ENCODE measurements at regions not wholly inside any gene's neighbourhood (a gene's known extent, or its start where the extent isn't known, plus 50 kb on each side); places are given as distances from the start of the nearest gene placed in this dataset.
"Not testable (repeated sequence)": the region's sequence is repeated elsewhere in the genome, so short reads cannot be mapped to it uniquely, and the experiment has no call there.

DNA sequence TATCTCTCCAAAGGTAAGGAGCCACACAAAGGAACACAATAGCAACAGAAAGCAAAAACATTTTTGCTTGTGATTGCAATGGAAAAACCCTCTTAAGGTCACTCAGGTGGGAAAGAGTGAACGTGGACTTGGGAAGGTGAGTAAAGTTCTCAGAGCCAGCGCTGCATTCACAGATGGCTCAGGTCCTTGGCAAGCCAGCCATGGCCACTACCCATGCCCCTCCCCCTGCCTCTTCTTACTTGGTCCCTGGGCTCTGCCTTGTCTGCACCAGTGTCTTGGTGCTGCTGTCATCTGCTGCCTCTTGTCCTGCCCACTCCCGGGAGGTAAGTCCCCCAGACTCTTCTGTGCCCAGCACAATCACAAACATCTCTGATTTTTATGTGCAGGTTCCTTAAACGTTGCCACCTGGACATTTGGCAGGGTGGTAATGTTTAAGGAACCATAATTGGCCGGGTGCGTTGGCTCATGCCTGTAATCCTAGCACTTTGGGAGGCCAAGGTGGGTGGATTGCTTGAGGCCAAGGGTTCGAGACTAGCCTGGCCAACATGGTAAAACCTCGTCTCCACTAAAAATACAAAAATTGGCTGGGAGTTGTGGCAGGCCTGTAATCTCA, 74.6 kb downstream of the FEM1C start:
- in situ Hi-C loops (cut with HindIII; ENCODE audit: low pct_unique_long_range_greater_than_20kb, low sequenced_read_pairs), result no loop called here
- DNase-seq (ENCODE audit: low read depth), result no peak

DNA sequence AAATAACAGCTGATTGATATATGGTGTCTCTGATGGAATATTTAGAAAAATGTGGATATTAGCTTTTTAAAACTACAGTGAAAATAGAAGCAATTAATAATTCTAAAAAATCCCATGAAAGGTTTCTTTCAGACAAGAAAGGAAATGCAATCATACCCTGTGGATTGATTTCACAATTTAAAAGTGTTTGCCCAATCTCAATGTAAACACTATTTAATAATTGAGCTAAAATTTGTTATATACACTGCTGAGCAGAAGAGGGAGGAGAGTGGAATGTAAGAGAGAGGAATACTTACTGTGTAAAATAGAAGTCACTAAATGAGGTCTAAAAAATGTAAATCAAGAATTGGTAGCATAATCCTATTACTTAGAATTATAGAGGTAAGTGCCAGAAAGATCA, 76.9 kb downstream of the FEM1C start:
- in situ Hi-C loops (cut with HindIII; ENCODE audit: low pct_unique_long_range_greater_than_20kb, low sequenced_read_pairs), result no loop called here
- no peak for DNase-seq (ENCODE audit: low read depth)

DNA sequence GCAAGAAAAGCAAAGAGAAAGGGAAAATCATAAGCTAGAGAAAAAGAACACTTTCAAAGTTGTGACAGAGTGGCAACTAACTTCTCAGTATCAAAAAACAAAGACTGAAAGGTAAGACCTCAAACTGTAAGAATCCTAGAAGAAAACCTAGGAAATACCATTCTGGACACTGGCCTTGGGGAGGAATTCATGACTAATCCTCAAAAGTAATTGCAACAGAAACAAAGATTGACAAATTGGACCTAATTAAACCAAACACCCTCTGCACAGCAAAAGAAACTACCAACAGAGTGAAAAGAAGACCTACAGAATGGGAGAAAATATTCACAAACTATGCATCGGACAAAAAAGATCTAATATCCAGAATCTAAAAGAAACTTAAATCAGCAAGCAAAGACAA, 79.1 kb downstream of the FEM1C start:
- in situ Hi-C loops (cut with HindIII; ENCODE audit: low pct_unique_long_range_greater_than_20kb, low sequenced_read_pairs), result no loop called here
- DNase-seq (ENCODE audit: low read depth), result no peak

DNA sequence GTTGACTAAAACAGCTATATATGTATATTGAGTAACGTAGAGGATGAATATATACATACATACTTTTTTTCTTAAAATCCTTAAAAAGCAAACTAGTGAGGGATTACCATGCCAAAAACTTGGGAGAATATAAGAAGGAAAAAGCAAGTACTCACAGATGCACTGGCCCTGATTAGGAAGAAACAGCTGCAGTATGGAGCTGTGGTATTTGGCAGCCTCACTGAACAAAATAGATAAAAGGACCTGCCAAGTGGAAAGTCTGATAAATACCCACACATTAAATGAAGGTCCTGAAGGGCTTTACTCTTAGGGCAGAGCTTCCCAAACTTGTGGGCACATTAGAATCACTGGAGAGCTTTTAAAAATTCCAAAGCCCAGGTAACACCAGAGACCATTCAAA, 80.6 kb downstream of the FEM1C start:
- no peak for DNase-seq (ENCODE audit: low read depth)
- in situ Hi-C loops (cut with HindIII; ENCODE audit: low pct_unique_long_range_greater_than_20kb, low sequenced_read_pairs), result no loop called here

DNA sequence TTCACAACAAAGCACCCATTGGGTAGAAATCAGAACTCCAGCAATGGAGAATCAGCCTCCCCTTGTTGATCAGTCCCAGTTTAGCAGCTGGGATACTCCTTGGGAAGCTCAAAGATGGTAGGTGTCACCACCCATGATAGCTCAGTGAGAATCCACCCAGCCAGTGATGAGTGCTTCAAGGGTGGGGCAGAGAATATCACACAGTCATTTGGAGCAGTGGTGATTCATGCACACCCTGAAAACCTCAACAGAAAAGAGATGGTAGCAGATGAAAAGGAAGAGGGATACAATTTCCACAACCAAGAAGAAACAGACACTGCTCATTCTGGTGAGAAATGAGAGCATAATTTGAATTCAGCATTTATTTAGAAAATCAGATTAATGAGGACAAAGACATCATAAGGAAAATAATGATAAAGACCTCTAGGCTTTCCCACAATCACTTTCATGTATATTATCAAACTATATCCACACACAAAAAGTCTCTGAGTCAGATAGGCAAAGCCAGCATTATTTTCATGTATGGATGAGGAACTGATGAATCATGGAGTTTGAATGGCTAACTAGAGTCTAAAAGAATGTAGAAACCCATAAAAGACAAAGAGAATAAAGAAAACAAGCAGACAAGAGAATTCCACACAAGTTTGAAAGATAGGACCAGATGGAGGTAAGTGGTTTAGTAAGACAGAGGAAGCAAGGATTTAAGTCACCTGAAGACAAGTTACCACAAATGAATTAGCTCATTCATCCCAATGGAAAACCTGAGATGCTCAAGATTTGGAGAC, 82.9 kb downstream of the FEM1C start:
- in situ Hi-C loops (cut with HindIII; ENCODE audit: low pct_unique_long_range_greater_than_20kb, low sequenced_read_pairs), result no loop called here
- DNase-seq (ENCODE audit: low read depth), result peak; percentile 69

DNA sequence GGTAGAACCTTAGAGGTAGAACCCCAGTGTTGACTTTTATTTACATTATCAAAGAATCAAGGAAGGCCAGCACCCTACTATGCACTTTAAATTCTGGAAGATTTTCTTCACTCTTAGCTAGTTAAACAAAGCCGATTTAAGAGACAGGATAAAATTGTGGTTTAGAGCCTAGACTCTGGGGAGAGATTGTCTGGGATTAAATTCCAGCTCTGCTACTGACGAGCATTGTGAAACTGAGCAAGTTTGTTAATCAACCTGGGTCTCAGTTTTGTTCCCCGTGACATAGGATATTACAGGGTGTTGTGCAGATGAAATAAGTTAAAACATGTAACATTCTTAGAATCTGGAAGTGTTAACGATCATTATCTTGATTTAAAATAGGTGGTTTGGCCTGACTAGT, 83.5 kb downstream of the FEM1C start:
- in situ Hi-C loops (cut with HindIII; ENCODE audit: low pct_unique_long_range_greater_than_20kb, low sequenced_read_pairs), result no loop called here
- no peak for DNase-seq (ENCODE audit: low read depth)

DNA sequence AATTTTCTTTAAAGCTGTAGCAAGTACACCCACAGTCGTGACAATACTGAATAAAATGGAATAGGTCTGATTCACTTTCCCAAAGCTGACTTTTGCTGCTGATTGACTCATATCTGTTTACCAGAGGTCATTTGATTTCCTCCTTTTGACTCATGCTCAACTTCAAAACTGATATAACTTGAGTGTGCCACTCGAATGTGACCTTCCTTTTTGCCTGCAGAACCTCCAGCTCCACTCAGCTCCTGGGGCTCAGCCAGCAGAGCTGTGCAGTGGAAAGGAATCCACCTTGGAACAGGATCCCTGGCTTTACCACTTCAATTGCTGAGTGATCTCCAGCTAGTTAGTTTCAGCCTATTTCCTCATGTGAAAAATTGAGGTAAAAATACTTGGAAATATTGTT, 84.1 kb downstream of the FEM1C start:
- in situ Hi-C loops (cut with HindIII; ENCODE audit: low pct_unique_long_range_greater_than_20kb, low sequenced_read_pairs), result no loop called here
- DNase-seq (ENCODE audit: low read depth), result peak; percentile 65

DNA sequence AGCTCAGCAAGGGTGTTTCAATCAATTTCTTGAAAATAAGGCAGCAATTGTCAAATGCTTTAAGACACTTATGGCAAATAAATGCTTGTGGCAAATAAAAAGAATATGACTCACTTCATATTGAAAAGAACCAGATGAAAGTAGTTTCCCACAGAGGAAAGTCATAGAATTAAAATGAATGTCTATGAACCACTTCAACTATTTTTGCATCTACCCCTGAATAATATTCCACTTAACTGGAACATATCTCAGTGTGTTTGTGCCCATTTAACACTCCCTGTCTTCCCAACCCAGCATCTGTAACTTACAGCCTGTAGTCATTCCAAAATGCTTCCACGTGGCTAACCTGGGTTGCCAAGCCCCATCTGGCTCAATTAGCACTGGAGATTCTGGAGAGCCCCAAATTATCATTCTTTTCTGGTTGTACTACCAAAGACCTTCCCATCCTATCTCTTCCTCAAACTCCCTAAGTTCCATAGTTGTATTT, 84.7 kb downstream of the FEM1C start:
- in situ Hi-C loops (cut with HindIII; ENCODE audit: low pct_unique_long_range_greater_than_20kb, low sequenced_read_pairs), result no loop called here
- DNase-seq (ENCODE audit: low read depth), result no peak

DNA sequence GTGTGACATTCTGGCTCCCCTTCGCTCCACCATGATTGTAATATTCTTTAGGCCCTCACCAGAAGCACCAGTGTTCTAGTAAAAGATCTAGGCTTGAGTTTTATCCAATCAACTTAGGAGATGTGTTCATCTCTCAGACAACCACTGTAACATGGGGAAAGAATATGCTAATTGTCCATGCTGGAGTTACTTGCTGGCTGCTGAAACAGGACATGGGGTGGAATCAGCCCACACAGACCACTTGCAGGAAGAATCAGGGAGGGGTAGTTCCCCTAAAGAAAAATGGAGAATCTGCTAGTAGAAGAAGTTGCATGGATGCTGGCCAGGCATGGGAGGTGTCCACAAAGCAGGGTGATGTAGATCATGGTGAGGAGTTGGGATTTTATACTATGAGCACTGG, 86.2 kb downstream of the FEM1C start:
- DNase-seq (ENCODE audit: low read depth), result no peak
- in situ Hi-C loops (cut with HindIII; ENCODE audit: low pct_unique_long_range_greater_than_20kb, low sequenced_read_pairs), result no loop called here

DNA sequence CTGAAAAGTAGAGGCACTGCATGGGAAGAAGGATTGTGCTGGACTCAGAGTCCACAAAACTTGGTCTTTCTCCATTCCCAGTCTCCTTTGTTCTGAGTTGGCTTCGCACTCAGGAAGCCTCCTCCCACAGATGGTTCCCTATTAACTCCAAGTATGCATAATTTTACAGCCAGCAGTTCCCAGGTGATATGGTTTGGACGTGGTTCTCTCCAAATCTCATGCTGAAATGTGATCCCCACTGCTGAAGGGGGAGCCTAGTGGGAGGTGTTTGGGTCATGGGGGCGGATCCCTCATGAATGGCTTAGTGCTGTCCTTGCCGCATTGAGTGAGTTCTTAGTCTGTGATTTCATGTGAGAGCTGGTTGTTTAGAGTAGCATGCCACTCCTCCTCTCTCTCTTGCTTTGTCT, 86.6 kb downstream of the FEM1C start:
- DNase-seq (ENCODE audit: low read depth), result peak; percentile 96
- in situ Hi-C loops (cut with HindIII; ENCODE audit: low pct_unique_long_range_greater_than_20kb, low sequenced_read_pairs), result no loop called here

DNA sequence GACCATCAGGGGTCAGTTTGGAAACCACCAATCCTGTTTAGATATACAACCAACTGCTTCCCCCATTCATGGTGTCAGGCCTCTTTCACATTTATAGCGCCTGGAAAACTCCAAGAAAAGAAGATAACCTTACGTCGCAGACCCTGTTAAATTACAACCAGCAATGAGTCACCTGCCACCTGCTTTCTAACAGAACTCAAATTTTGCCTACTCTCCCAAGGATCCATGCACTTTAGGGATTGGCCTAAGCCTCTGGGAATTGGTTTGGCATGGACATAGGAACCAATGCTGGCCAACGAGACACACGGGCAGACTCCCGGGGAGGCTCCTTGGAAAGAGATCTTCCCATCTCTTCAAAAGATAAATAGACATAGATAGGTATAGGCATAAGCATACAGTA, 87.0 kb downstream of the FEM1C start:
- no peak for DNase-seq (ENCODE audit: low read depth)
- in situ Hi-C loops (cut with HindIII; ENCODE audit: low pct_unique_long_range_greater_than_20kb, low sequenced_read_pairs), result no loop called here

DNA sequence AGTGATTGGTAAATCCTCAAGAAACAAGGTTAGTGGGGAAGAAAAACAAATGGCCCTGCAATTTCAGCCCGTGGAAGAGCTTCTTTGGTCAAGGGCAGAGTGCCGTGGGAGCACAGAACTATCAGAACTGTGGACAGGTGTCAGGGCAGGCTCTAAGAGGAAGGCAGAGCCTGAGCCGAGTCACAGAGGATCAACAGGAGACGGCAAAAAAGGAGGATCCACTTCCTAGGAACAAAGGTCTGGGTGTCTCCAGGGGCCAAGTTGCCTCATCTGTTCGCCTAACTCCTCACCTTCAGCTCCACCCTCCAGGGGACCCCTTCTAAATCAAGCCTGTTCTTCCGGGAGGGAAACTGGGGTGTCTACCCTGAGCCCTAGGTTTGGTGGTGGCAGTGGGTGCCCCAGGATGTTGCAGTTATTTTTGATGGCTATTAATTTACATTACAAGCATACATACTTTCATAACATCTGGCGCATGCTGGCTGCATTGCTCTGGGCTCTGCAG, 88.0 kb downstream of the FEM1C start:
- no peak for DNase-seq (ENCODE audit: low read depth)
- in situ Hi-C loops (cut with HindIII; ENCODE audit: low pct_unique_long_range_greater_than_20kb, low sequenced_read_pairs), result no loop called here

DNA sequence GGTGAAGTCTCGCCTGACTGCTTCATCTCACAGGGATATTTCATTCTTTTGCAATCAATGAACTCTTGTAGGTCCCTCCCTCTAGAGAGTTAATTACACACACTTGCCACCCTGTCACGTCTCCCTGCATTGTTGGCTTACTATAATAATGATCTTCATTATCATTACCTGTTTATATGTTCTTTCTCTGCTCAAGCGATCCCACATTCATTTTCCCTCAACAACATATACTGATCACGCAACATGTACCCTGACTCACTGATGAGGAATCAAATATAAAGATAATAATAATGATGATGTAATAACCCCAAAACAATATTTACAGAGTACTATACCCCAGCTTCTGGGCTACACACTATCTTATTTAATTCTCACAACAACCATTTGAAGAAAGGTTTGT, 88.5 kb downstream of the FEM1C start:
- in situ Hi-C loops (cut with HindIII; ENCODE audit: low pct_unique_long_range_greater_than_20kb, low sequenced_read_pairs), result no loop called here
- DNase-seq (ENCODE audit: low read depth), result no peak

DNA sequence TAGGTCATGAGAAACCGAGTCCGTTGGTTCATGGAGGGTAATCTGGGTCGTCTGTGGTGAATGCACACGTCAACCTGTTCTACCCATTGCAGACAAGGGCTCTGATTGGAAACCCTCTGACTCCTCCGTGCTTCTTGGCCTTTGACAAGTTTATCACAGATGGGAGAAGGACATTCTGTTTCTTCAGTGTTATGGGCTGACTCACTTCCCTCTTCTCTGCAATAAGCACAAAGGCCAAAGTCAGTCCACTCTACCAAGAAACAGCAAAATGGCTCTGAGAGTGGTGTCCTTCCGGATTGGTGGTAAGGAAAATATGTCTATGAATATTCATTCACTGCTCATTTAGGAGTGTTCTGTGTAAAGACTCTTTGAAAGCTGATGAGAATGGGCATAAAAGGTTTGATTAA, 89.3 kb downstream of the FEM1C start:
- in situ Hi-C loops (cut with HindIII; ENCODE audit: low pct_unique_long_range_greater_than_20kb, low sequenced_read_pairs), result no loop called here
- DNase-seq (ENCODE audit: low read depth), result no peak

DNA sequence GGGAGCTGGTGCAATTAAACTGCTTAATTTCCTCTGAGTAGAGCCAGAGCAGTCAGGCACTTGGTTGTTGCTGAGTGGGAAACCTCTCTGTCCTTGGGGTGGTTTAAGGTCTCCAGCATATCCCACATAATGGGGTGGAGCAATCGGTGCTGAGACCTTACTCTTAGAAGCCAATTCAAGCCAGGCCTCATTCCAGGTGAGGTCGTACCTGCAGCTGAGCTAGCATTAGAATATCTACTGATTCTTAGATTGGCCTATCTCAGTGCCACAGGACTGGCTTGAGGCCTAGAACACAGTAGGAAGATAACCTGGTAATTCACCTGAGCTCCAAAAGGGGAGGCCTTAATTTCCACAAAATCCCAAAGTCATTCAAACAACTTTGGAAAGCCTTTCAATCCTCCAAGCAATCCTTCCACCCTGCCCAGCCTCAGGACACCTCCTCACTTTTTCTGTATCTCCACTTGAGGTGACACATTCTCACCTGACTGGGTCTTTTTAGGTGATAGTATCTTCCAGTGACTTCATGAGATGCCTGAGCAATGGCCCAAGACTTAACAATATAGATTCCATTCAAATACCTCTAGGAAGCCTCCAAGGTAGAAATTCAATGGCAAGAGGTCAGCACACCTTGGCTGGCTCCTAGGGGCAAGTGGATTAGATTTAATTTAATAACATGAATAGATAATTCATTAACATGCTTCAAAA, 91.0 kb downstream of the FEM1C start:
- in situ Hi-C loops (cut with HindIII; ENCODE audit: low pct_unique_long_range_greater_than_20kb, low sequenced_read_pairs), result no loop called here
- no peak for DNase-seq (ENCODE audit: low read depth)

DNA sequence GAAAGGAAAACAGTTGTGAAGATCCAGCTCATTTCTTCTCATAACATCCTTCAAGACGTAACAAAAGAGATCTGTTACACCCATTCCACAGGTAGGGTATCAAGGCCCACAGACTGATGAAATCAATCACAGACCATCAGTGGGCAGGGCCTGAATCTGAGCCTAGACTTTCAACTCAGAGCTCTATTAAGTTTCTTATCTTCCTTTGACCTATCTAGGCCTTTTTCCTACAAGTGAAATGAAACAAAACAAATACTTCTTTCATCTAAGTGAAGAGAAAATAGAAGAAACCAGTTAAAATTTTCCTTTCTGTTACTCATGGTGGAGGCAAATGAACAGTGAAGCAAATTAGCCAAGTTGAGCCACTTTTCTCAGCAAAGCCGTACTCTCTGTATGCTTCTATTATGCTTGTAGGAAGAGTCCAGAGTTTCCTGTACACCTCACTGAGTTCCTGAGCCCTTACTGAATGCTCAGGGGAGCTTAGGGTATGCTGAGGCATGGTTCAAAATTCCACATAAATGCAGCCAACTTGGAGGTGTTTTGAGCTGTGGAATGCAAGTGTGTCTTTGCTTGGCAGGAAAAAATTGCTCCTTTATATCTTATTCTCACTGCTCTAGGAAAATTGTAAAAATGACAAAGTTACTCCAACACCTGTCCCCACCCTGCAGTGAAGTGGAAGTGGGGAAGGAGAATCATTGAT, 91.9 kb downstream of the FEM1C start:
- DNase-seq (ENCODE audit: low read depth), result no peak
- in situ Hi-C loops (cut with HindIII; ENCODE audit: low pct_unique_long_range_greater_than_20kb, low sequenced_read_pairs), result no loop called here

DNA sequence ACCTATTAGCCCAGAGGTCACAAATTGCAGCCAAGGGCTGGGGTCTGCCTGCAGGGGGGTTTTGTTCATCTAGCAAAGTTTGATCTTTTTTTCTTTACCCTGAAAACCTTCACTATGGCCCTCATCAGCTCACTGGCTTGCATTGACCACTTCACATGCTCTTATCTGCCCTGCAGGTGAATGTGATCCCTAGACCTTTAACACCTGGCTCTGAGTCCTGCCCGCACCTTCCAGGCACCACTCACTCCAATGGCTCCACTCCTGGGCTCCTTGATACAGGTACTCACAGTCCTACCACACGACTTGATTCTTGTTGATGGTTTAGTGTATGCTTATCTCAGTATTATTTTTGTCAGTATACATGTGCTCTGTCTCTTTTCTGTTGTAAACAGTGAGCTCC, 92.5 kb downstream of the FEM1C start:
- in situ Hi-C loops (cut with HindIII; ENCODE audit: low pct_unique_long_range_greater_than_20kb, low sequenced_read_pairs), result no loop called here
- no peak for DNase-seq (ENCODE audit: low read depth)

DNA sequence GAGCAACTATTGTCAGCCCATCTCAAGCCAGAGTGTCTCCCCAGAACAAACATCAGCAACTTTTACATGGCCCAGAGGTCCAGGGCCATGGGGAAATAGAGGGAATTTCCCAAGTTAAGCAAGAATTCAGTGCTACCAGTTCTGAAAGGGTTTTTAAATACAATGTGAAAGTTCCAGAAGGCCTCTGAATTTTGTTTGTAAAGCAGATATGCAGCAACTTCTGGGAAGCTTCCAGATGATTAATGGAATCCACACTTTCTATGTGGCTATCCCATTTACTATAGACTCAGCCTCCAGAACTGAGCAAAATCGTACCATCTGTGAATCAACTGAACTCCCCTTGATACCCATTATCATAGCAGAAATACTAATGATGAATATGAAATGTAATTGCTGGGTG, 93.8 kb downstream of the FEM1C start:
- no peak for DNase-seq (ENCODE audit: low read depth)
- in situ Hi-C loops (cut with HindIII; ENCODE audit: low pct_unique_long_range_greater_than_20kb, low sequenced_read_pairs), result no loop called here

DNA sequence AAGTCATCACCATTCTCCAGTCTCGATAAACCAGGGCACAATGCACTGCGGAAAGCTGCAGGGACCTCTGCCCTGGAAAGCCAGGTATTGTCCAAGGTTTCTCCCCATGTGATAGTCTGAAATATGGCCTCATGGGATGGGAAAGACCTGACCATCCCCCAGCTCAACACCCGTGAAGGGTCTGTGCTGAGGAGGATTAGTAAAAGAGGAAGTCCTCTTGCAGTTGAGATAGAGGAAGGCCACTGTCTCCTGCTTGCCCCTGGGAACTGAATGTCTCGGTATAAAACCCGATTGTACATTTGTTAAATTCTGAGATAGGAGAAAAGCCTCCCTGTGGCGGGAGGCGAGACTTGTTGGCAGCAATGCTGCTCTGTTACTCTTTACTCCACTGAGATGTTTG, 95.9 kb downstream of the FEM1C start:
- in situ Hi-C loops (cut with HindIII; ENCODE audit: low pct_unique_long_range_greater_than_20kb, low sequenced_read_pairs), result not testable (repeated sequence)

More for the DNA sequence above, 95.9 kb downstream of the FEM1C start:
- not testable (repeated sequence) for DNase-seq (ENCODE audit: low read depth)

Measured in Caki2 (cell line).